ENCODE measurements at regions not wholly inside any gene's neighbourhood (a gene's known extent, or its start where the extent isn't known, plus 50 kb on each side); places are given as distances from the start of the nearest gene placed in this dataset.

DNA sequence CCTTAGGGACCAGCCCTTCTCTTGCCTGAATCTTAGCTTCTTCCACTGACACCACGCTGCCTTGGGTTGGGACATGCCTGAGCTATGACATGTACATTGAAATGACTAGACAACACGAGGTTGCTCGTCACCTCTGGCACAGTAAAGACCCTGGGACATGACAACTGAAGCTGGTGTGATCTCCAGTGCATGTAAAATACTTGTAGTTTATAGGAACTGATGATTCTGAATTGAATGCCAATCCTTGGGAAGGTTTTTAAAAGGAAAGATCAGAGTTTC, 100.7 kb upstream of the PGRMC2 start:
- DNase-seq (ENCODE audit: low read depth) = peak; percentile 53

DNA sequence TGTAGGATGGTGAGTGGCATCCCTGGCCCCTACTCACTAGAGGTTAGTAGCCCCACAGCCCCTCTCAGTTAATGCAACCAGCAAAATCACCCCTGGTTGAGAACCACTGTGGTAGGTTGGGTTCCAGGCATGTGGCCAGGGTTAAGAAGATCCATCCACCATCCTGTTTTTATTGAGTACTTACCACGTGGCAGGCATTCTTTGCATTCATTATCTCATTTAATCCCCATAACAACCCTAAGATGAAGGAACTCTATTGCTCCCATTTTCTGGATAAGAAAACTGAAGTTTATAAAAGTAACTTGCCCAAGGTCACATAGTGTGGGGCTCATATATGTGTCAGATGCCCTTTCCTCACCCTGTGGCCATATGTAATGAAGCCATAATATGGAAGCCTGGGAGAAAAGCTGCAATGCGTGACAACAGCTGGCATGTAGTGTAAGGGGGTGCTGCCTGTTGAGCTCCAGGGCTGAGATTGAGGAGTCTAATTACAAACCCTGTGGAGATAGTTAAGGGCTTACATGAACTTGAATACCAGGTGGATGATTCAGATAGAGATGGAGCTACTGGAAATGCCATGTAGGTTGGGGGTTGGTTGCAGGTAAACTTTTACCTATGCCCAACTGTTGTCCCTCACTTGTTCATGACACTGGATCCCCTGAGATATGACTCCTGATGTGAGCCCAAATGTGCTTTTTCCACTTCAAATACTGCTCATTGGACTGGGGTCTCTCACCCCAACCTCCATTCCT, 100.2 kb upstream of the PGRMC2 start:
- DNase-seq (ENCODE audit: low read depth) = peak; percentile 76

DNA sequence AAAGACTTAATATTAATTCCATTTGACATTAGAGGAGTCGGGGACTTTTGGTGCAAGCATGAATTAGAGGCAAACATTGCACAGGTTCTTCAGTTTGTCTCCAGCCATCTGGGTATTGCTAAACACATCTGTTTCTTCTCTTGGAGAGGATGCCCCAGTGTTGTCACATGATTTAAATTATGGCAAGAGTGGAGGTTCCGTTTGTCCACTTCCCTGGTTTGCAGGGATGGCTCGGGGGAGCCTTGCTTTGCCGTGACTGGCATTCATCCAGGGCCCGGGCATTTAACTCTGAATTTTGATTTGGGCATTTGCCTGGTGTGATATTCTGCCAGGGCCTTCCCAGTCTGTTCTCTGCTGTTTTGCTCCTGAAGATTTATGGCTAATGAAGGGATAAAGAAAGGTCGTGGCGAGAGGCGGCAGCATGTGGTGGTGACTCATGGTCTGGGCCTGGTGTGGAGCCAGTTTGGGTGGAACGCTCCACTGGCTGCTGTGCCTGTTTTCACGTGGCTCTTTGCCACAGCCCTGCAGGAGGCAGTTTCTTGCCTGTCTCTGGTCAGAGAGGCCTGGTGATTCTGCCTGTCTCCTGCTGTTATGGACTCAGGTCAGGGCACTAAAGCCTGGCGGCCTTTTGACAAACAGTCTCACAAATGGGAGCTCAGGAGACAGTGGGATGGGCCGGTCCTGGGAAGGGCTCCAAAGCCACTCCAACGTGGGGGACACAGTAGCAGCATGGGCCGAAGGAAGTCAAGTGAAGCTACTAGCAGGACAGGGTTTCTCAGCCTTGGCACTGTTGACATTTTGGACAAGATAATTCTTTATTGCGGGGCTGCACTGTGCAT, 99.4 kb upstream of the PGRMC2 start:
- peak; percentile 97 for DNase-seq (ENCODE audit: low read depth)

DNA sequence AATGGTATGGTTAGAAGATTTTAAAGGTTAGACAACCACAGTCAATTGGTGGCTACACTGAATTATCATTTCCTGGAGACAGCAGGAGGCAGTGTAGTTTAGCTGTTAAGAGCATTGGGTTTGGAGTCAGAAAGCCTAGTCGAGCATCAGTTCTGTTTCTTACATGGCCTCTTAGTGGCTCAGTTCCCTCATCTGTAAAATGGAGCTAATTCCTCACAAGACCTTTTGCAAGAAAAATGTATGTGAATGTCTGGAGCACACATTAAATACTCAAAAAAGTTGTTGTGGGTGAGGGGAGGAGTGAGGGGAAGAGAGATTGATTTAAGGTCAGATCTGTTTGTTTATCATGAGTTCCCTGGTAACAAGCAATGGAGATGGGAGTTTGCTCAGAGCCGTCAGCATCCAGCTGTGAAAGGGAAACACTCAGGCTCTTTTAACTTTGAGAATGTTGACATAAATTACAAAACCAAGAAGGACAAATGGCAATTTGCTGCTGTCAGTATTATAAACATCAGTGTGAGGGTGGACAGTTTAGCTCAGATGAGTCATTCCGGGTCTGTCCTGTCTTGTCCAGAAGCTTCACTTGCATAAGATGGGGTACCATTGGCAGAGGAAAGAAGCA, 98.2 kb upstream of the PGRMC2 start:
- peak; percentile 84 for DNase-seq (ENCODE audit: low read depth)

DNA sequence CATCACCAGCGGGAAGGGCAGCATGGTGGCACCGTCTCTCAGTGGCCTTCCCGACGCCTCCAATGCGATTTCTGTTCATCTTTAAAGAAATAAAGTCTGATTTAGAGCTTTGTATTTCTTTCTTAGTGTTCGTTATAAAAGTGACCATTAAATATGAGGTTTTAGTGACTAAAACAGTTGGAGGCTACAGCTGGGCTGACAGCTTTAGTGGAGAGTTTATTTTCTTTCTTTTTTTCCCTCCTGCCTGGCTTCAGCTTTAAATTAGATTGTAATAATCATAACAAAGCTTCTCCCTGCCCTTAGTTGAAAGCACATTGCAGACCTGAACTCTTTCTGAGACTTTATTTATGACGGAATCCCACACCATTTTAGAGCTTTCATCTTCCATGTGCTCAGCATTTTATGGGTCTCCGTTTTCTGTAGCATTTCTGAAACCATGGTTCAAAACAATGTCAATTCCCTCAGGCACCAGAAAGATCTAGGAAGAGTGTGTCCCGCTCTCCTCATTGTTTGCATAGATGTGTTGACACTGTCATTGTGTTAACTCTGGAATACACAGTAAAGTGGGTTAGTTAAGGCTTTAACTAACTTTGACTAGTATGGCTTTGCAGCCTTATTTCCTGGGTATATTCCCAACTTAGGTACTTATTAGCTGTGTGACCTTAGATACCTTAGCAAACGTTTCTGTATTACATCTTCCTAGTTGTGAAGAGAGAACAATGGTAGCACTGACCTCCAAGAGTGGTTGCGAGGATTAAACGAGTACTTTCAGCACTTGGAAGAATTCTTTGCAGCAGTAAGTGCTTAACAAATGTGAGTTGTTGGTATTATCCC, 97.4 kb upstream of the PGRMC2 start:
- DNase-seq (ENCODE audit: low read depth) = no peak

DNA sequence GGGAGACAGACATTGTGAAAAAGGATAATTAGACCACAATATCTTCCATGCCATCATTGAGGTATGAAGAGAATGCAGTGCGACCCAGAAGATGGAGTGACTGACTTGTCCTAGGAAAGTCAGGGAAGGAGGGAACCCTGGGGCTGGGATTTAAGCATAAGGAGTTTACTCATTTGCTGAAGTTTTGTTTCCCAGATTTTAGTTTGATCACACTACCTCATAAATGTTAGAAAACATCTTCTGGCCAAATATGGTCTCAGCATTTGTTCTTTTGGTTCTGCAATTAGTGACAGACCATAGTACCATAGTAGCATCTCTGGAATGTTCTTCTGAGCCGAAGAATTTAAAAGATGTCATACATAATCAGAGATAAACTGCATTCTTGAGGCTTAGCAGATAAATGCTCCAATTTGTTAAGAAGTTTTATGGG, 96.5 kb upstream of the PGRMC2 start:
- peak; percentile 72 for DNase-seq (ENCODE audit: low read depth)

DNA sequence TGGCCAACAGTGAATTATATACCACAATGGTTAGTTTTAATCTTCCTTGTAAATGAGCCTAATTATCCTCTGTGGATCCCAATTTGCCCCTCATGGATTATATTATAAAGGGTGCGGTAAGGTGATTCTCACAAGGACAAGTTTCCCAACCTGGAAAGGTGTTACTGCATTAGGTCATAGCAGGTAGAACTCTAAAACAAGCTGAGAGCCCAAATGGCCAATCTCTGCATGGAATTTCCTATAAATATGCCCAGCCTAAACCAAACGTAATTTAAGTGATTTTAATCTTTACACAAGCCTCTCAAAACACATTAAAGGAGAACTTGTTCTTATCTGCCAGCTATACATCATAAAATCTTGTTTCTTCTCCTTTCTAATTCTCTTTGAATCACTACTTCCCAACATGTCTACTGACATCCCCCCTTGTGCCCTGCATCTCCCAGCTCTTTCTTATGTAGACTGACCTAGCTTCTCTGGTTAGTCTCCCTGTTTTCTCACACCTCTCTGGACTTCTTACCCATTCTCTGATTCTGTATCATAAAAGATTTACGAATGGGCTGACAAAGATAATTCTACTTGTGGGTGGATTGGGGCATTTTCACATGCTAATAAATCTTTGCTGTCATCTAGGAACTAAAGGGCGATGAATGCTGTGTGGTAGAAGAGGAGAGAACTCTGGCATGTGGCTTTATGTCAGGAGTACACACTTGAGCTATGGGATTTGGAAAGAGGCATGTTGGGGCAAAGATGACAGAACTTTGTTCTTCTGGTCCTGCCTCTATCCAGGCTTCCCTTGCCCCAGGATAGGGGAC, 94.3 kb upstream of the PGRMC2 start:
- DNase-seq (ENCODE audit: low read depth) = no peak

DNA sequence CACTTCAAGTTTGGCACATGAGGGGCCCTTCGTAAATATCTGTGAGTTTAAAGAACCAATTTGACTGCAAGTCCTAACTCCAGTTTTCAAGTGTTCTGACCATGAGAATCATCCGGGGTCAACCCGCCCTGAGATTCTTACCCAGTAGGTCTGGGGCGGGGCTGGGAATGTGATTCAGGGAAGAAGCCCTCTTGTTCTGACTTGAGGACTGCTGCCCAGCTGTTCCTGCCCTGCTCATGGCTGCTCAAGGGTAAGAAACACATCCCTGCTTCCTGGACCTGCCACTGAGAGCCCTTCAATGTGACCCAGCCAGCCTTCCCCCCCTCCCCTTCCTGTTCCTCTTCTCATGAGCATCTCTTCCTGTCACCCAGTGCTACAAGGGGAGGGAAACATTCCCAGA, 92.7 kb upstream of the PGRMC2 start:
- DNase-seq (ENCODE audit: low read depth) = no peak

DNA sequence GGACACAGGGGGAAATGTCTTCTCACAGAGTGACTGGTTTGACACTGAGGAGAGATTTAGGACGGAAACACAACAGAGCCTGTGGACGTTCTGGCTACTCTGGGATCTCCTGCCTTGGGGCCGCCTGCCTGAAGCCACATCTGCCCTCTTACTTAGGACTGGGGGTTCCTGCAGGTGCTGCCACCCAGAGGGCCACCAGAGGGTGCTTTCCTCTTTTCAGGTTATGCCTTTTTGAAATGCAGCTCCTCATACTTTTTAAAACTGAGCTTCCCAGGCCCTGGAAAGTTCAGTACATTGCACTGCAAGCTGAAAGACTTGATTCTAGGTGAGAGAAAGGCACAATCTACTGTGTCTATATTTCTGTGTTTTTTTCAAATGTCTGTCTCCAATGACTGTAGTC, 92.2 kb upstream of the PGRMC2 start:
- peak; percentile 43 for DNase-seq (ENCODE audit: low read depth)

DNA sequence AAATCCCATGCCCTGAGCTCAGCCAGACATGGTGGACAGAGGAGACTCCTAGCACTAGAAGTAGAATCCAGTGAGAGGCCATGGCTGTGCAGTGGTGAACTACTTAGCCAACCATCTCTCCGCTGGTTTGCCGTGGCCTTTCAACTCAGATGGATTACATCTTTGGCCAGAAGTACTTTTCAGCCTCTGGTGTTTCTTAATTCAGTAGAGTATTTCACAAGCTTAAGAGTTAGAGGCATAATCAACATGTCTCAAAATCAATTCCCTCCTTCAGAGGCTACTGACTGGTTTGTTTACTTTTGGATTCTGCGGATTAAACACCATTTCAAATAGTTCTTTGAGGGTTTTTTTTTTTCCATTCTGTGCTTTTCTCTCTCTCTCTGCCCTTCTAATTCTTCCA, 91.1 kb upstream of the PGRMC2 start:
- DNase-seq (ENCODE audit: low read depth) = no peak

DNA sequence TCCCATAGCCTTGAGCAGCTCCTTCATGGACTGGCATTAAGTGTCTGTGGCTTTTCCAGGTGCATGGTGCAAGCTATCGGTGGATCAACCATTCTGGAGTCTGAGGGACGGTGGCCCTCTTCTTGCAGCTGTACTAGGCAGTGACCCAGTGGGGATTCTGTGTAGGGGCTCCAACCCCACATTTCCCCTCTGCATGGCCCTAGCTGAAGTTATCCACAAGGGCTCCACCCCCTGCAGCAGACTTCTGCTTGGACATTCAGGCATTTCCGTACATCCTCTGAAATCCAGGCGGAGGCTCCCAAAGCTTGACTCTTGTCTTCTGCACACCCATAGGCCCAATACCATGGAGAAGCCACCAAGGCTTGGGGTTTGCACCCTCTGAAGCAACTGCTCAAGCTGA, 89.3 kb upstream of the PGRMC2 start:
- DNase-seq (ENCODE audit: low read depth) = no peak

DNA sequence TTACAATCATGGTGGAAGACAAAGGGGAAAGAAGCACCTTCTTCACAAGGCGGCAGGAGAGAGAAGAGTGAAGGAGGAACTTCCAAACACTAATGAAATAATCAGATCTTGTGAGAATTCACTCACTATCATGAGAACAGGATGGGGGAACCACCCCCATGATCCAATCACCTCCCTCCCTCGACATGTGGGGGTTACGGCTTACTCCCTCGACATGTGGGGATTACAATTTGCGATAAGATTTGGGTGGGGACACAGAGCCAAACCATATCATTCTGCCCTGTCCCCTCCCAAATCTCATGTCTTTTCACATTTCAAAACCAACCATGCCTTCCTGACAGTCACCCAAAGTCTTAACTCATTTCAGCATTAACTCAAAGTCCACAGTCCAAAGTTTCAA, 88.7 kb upstream of the PGRMC2 start:
- no peak for DNase-seq (ENCODE audit: low read depth)

DNA sequence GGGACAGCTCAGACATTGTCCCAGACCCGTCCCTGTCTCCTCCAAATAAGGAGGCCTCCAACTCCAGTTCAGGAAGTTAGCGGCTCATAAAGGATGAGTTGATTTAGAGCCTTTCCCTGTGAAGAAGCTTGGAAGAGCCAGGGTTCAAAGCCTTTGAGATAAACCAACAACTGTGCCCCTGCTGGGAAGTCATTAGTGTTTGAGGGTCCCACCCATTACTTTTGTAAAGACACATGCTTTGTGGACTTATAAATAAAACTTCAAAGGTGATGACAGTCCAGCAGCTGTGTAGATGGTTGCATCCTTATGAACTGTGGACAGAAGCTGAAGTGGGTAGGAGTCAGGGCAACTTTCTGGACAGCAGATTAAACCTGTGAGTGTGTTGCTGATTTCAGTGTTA, 86.0 kb upstream of the PGRMC2 start:
- DNase-seq (ENCODE audit: low read depth) = no peak

DNA sequence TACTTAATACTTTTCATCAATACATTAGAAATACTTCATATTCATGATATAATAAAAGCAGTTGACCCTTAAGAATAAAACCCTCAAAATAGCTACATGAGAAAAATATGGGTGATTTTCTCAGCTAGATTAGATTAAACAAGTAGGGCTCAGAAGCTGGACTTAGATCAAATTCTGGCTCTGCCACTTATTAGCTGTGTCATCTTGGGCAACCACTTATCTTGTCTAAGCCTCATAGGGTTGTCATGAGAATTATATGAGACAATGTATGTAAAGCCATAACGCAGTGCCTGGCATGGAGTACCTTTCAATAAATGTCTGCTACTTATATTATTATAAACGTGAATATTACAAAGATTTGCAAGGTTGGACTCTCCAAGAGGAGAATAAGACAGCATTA, 84.3 kb upstream of the PGRMC2 start:
- no peak for DNase-seq (ENCODE audit: low read depth)

DNA sequence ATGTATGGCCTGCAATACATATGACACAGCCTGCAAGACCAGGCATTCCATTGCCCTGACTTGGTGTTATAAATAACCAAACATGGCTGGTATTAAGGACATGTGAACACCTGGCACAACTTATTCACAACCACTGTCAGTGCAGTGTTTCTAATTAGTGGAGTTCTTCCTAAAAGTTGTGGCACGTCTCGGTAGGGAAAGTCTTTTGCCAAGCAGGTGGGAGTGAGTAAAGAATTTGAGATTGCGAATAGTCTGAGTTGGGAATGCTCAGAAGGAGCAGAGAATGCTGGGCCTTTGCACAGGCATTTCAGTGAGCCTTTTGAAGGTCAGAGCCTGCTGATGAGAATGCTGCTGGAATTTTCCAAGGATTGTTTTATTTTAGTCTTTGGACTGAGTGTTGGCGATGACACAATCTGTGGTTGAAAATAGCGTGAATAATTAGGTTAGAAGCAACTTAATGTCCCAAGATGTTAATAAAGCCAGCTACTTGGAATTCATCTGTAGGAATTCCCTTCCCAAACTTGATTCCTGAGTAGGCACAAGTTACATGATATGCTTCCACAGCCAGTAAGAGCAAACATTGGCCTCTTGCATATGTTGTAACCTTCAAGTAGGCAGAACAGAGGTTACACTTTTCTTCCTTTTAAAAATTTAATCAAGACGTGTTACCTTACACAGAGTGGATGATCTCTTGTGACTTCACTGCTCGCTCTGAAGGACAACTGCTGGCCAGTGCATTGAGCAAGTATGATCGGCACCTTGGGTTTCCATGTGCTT, 83.6 kb upstream of the PGRMC2 start:
- DNase-seq (ENCODE audit: low read depth) = peak; percentile 43

DNA sequence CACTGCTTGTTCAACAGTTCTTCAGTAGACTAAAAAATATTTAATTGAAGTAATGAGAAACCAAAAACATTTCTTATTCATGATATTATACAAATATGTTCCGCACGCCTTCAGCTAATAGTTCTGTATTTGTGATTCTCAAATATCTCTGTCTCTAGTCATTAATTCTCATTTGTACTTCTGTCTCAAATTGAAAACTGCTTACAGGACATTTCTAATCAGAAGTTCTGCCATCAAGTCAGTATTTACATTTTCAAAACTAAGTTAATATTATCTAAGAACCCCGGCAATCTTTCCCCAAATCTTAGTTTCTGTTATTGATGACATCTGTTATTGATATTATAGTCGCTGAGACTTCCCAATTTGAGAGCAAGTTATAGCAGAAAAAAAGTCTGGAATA, 78.6 kb upstream of the PGRMC2 start:
- no peak for DNase-seq (ENCODE audit: low read depth)

DNA sequence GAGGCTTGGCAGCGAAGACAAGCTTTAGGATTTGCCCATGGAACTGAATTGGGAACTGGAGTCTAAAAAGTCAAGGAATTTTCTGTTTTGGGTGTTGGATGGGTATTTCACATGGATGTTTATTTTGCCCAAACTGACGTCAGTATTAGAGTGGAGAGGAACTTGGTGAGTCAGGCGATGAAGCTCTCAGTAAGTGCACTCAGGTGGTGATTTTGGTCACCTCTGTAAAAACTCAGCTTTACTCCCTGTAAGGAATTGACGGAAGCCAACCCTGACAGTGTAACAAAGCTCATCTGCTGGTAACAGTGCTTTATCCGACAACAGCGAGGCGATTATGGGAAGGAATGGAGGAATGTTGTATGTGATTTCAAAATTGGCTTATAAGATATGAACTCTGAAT, 77.0 kb upstream of the PGRMC2 start:
- DNase-seq (ENCODE audit: low read depth) = peak; percentile 67

DNA sequence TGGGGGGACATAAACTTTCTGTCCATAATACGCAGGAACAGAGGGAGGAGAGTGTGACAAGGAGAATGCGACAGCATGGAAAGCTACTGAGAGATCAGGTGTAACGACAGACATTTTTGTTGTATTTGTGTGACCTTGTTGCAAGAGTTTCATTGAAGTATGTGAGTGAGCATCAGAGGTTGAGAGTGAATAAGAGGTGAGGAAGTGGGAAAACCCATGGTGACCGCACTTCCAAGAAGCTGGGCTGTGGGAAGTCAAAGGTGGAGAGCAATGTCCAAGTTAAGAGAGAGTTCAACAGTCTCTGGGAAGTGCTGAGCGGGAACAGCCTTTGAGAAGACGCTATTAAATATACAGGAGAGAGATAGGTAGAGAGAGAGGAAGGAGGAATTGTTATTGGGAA, 76.4 kb upstream of the PGRMC2 start:
- DNase-seq (ENCODE audit: low read depth) = no peak

DNA sequence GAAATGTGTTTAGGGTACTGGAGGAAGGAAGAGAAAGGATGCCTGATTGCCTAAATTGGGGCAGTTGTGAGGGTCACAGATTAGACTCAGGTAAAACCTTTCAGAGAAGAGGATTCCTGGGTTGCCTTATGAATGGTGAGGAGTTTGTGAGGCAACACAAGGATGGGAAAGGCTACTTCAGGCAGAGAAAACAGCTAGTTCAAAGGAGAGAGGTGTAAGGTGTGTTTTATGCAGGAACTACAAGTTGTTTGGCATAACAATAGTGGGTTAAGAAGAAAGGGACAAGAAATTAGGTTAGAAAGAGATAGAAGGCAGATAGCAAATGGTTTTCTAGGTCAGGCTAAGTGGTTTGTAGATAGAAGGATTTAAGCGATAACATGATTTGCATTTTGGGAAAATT, 75.1 kb upstream of the PGRMC2 start:
- DNase-seq (ENCODE audit: low read depth) = no peak

DNA sequence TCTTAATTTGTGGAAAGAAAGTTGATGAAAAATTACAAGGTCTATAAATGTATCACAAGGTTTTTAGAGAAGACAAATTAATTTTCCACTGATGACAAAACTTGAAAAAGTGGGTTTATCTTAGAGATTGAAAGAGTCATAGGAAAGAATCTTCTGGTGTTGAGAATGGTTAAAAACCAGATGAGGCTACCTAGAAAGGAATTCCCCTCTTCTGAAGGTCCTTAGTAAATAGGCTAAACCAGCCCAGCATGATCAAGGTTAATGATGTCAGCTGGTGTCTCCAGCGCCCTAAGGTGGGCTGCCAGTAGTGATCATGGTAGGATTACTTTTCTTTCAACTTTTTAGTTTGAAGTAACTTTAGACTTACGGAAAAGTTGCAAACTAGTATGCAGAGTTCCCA, 71.8 kb upstream of the PGRMC2 start:
- DNase-seq (ENCODE audit: low read depth) = no peak

DNA sequence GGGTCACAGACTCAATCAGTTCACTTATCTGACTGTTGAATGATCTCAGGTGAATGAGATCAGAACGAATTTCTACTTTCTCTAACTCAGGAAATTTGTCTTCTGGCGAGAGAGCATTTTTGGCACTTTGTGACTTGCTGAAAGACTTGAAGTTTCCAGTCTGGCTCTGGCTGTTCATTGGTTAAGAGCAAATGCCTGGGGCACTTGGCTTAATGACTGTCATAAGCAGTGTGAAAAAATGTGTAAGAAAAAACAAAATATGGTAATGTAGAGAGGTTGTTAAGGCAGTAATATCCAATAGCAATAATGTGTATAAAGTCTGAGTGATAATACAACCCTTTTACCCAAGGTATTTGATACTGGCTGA, 71.3 kb upstream of the PGRMC2 start:
- no peak for DNase-seq (ENCODE audit: low read depth)
